ENCODE measurements at regions not wholly inside any gene's neighbourhood (a gene's known extent, or its start where the extent isn't known, plus 50 kb on each side); places are given as distances from the start of the nearest gene placed in this dataset.
"Not testable (repeated sequence)": the region's sequence is repeated elsewhere in the genome, so short reads cannot be mapped to it uniquely, and the experiment has no call there.

DNA sequence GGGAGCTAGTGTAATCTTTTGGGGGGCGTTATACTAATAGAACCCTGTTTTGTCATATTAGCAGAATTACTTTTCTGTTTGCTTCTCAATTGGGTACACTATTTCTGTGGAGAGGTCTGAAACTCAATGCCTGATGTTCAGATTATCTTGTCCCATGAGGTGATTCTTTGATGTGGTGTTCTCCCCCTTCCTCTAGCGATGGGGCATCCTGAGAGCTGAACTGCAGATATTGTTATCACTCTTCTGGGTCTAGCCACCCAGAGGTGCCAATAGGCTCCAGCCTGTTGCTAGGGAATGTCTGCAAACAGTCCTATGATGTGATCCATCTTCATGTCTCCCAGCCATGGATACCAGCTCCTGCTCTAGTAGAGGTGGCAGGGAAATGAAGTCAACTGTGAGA, 233.1 kb upstream of the RASA1 start:
- TF ChIP-seq POLR2A (IDR thresholded peaks at IDR 0.05) (no peak), EP300 (IDR thresholded peaks at IDR 0.05) (no peak)
- TF ChIP-seq, protein P1, sequence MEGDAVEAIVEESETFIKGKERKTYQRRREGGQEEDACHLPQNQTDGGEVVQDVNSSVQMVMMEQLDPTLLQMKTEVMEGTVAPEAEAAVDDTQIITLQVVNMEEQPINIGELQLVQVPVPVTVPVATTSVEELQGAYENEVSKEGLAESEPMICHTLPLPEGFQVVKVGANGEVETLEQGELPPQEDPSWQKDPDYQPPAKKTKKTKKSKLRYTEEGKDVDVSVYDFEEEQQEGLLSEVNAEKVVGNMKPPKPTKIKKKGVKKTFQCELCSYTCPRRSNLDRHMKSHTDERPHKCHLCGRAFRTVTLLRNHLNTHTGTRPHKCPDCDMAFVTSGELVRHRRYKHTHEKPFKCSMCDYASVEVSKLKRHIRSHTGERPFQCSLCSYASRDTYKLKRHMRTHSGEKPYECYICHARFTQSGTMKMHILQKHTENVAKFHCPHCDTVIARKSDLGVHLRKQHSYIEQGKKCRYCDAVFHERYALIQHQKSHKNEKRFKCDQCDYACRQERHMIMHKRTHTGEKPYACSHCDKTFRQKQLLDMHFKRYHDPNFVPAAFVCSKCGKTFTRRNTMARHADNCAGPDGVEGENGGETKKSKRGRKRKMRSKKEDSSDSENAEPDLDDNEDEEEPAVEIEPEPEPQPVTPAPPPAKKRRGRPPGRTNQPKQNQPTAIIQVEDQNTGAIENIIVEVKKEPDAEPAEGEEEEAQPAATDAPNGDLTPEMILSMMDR (IDR thresholded peaks at IDR 0.05), result no peak
- peaks cover 0 to 8% (median 2%) of the 10 kb centered on the region in 4 donors for H3K9me3 ChIP-seq
- H3K4me1 ChIP-seq, result no peaks in the 10 kb centered on the region
- no peaks in the 10 kb centered on the region for H3K36me3 ChIP-seq
- H3K27ac ChIP-seq, result no peak overlapping the region
- no peaks in the 10 kb centered on the region for H3K27me3 ChIP-seq
- DNase-seq (ENCODE audit: low spot score in 2 of 2), result no peak
- 92 to 93% methylated on average over 2 of the region's 2 CpGs for WGBS, 2 donors
- H3K4me3 ChIP-seq, result no peak overlapping the region

DNA sequence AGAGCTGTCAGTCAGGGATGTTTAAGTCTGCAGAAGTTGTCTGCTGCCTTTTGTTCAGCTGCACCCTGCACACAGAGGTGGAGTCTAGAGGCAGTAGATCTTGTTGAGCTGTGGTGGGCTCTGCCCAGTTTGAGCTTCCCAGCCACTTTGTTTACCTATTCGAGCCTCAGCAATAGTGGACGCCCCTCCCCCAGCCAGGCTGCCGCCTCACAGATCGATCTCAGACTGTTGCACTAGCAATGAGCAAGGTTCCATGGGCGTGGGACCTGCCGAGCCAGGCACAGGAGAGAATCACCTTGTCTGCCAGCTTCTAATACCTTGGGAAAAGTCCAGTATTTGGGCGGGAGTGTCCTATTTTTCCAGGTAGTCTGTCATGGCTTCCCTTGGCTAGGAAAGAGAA, 225.1 kb upstream of the RASA1 start:
- no peak for TF ChIP-seq POLR2A (IDR thresholded peaks at IDR 0.05)
- TF ChIP-seq, protein P1 (IDR thresholded peaks at IDR 0.05), result no peak
- TF ChIP-seq EP300 (IDR thresholded peaks at IDR 0.05), result no peak
- H3K27me3 ChIP-seq, result no peaks in the 10 kb centered on the region
- H3K4me1 ChIP-seq, result no peaks in the 10 kb centered on the region
- no peak for DNase-seq (ENCODE audit: low spot score in 2 of 2)
- no peaks in the 10 kb centered on the region for H3K36me3 ChIP-seq
- H3K4me3 ChIP-seq, result no peak overlapping the region
- peaks cover 0 to 9% (median 2%) of the 10 kb centered on the region in 4 donors for H3K9me3 ChIP-seq
- WGBS, 2 donors, result 86% methylated on average over 7 of the region's 7 CpGs
- H3K27ac ChIP-seq, result no peak overlapping the region

GRCh38 chr5:87048156-87048555, 219.5 kb upstream of the RASA1 start:
- Histone ChIP-seq H3K36me3 (no peaks in the 10 kb centered on the region), H3K4me3 (no peak overlapping the region), H3K9me3 (peaks cover 0 to 22% (median 0%) of the 10 kb centered on the region in 4 donors), H3K4me1 (no peaks in the 10 kb centered on the region), H3K27me3 (no peaks in the 10 kb centered on the region), H3K27ac (no peak overlapping the region)
- 92% methylated on average over 1 of the region's 1 CpG for WGBS, 2 donors
- DNase-seq (ENCODE audit: low spot score in 2 of 2), result no peak
- TF ChIP-seq, protein P1 (IDR thresholded peaks at IDR 0.05), result no peak
- TF ChIP-seq POLR2A (IDR thresholded peaks at IDR 0.05) (no peak), EP300 (IDR thresholded peaks at IDR 0.05) (no peak)

GRCh38 chr5:87049012-87049411, 218.7 kb upstream of the RASA1 start:
- DNase-seq (ENCODE audit: low spot score in 2 of 2); H3K36me3 ChIP-seq; H3K4me3 ChIP-seq; H3K4me1 ChIP-seq; H3K27me3 ChIP-seq; H3K27ac ChIP-seq: not testable (repeated sequence)
- WGBS, 2 donors, result 90 to 91% methylated on average over 6 of the region's 6 CpGs
- H3K9me3 ChIP-seq, result peaks cover 0 to 25% (median 0%) of the 10 kb centered on the region in 4 donors

DNA sequence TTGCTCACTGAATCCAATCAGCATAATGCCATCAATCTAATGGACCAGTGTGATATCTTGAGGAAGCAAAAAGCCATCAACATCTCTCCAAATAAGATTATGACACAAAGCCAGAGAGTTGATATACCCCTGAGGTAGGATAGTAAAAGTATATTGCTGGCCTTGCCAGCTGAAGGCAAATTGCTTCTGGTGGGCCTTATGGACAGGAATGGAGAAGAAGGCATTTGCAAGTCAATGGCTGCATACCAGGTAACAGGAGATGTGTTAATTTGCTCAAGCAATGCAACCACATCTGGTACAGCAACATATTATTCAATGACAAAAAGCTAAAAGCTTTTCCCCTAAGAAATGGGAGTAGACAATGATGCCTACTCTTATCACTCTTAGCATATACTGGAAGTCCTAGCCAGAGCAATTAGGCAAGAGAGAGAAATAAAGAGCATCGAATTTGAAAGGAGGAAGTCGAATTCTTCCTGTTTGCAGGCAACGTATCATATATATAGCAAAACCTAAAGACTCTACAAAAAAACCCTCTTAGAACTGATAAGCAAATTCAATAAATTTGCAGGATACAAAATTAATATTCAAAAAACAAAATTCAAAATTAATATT, 216.1 kb upstream of the RASA1 start:
- no peaks in the 10 kb centered on the region for H3K4me1 ChIP-seq
- WGBS, 2 donors, result 81 to 85% methylated on average over 3 of the region's 3 CpGs
- TF ChIP-seq EP300 (IDR thresholded peaks at IDR 0.05) (no peak), POLR2A (IDR thresholded peaks at IDR 0.05) (no peak)
- TF ChIP-seq, protein P1 (IDR thresholded peaks at IDR 0.05), result no peak
- DNase-seq (ENCODE audit: low spot score in 2 of 2), result no peak
- peaks cover 0 to 25% (median 0%) of the 10 kb centered on the region in 4 donors for H3K9me3 ChIP-seq
- no peak overlapping the region for H3K27ac ChIP-seq
- H3K27me3 ChIP-seq, result no peaks in the 10 kb centered on the region
- no peak overlapping the region for H3K4me3 ChIP-seq
- no peaks in the 10 kb centered on the region for H3K36me3 ChIP-seq

GRCh38 chr5:87053146-87053545, 214.5 kb upstream of the RASA1 start:
- H3K9me3 ChIP-seq, result peaks cover 0 to 25% (median 0%) of the 10 kb centered on the region in 4 donors
- no peaks in the 10 kb centered on the region for H3K27me3 ChIP-seq
- H3K27ac ChIP-seq, result no peak overlapping the region
- no peak for TF ChIP-seq EP300 (IDR thresholded peaks at IDR 0.05)
- no peak for TF ChIP-seq POLR2A (IDR thresholded peaks at IDR 0.05)
- TF ChIP-seq, protein P1 (IDR thresholded peaks at IDR 0.05), result no peak
- no peaks in the 10 kb centered on the region for H3K36me3 ChIP-seq
- no peaks in the 10 kb centered on the region for H3K4me1 ChIP-seq
- no peak overlapping the region for H3K4me3 ChIP-seq
- 69 to 74% methylated on average over 2 of the region's 2 CpGs for WGBS, 2 donors
- DNase-seq (ENCODE audit: low spot score in 2 of 2), result no peak
